ENCODE measurements at regions not wholly inside any gene's neighbourhood (a gene's known extent, or its start where the extent isn't known, plus 50 kb on each side); places are given as distances from the start of the nearest gene placed in this dataset.
"Not testable (repeated sequence)": the region's sequence is repeated elsewhere in the genome, so short reads cannot be mapped to it uniquely, and the experiment has no call there.

- no peak for DNase-seq
Measured at GRCh38 chr11:96940227-96940626, 550.4 kb downstream of the JRKL start.

- DNase-seq, result no peak
Measured at GRCh38 chr11:96942855-96943254, 553.0 kb downstream of the JRKL start.

DNA sequence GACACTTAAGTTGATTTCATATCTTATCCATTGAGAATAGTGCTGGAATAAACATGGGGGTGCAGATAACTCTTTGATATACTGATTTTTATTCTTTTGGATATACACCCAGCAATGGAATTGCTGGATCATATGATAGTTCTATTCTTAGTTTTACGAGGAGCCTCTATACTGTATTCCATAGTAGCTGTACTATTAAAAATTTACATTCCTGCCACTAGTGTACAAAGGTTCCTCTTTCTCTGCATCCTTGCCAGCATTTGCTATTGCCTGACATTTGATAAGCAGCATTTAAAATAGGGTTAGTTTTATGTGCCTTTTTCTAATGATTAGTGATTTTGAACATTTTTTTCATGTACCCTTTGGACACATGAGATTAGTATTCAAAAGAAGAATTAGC lies 554.2 kb downstream of the JRKL start:
- DNase-seq, result no peak

- no peak for DNase-seq
Measured at GRCh38 chr11:96948066-96948465, 558.3 kb downstream of the JRKL start.

DNA sequence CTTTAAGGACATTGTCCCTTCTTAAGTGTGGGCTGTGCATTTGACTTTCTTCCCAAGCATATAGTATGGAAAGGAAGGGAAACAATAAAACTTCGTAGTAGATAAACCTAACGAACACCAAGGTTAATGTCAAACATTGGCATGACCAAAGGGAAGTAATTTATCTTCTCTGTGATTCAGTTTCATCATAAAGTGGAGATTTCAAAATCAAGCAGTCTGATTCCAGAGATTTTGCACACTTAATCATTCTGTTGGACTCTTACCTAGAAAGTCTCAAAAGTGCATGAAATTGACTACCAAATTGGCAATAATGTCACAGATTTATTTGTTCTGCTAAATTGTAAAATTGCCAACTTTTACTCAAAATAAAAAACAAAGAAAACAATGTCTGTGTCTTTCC lies 559.7 kb downstream of the JRKL start:
- DNase-seq, result no peak

DNA sequence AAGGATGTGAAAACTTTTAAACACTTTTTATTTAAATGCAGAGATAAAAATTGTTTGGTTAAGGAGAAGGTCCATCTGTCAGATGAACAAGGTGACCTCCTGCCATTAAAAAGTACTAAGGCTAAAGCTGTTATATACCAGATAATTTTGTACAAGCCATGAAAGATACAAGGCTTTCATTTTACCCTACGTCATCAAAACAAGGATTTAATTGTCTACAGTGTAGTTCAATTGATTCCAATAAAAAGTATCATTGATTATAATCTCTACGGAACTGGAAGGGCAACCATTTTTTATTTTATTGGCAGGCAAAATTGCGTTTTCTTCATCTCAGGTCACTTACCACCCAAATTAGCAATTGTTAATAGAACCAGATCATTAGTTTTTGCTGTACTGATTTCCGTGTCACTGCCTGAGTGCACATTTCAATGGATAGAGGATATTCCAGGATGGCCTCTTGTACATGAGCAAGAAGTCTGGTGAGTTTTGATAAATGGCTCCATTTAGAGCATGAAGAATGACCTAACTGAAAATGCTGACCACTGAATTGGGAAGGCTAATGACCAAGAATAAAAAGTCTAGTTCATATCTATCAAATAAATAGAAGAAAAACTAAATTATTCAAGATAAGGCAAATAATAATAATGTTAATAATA lies 564.9 kb downstream of the JRKL start:
- DNase-seq, result no peak

GRCh38 chr11:96960476-96960875 lies 570.7 kb downstream of the JRKL start:
- no peak for DNase-seq

GRCh38 chr11:96960926-96961325 lies 571.1 kb downstream of the JRKL start:
- DNase-seq, result no peak

DNA sequence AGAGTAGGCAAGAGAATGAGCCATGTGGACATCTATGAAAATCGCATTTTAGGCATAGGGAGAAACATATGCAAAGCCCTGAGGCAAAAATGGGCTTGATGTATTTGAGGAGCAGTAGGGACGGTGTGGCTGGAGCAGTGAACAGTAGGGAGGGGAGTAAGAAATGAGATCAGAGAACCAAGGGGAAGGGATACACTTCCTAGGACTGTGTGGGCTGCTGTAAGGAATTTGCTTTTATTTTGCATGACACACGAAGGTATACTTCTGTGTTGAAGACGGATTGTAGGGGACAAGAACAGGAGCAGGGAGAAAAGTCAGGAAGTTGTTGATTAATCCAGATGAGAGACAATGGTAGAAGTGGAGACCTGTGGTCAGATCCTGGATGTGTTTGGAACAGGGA lies 572.1 kb downstream of the JRKL start:
- DNase-seq, result no peak

GRCh38 chr11:96963375-96963774 lies 573.6 kb downstream of the JRKL start:
- DNase-seq, result no peak

GRCh38 chr11:96964661-96965060 lies 574.8 kb downstream of the JRKL start:
- DNase-seq, result no peak

DNA sequence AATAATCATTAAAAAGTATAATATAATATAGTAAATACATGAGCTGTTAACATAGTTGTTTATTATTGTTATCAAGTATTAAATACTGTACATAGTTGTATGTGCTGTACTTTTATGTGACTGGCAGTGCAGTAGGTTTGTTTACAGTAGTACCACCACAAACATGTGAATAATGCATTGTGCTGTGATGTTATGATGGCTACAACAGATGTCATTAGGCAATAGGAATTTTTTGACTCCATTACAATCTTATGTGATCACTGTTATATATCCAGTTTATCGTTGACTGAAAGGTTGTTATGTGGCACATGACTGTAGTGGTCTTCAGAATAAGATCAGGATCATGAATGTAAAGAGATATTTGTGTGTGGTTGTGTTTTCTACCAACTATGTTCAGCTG lies 577.8 kb downstream of the JRKL start:
- DNase-seq, result no peak

GRCh38 chr11:96969251-96969650 lies 579.4 kb downstream of the JRKL start:
- DNase-seq, result no peak

- no peak for DNase-seq
Measured at GRCh38 chr11:96978751-96979150, 588.9 kb downstream of the JRKL start.

DNA sequence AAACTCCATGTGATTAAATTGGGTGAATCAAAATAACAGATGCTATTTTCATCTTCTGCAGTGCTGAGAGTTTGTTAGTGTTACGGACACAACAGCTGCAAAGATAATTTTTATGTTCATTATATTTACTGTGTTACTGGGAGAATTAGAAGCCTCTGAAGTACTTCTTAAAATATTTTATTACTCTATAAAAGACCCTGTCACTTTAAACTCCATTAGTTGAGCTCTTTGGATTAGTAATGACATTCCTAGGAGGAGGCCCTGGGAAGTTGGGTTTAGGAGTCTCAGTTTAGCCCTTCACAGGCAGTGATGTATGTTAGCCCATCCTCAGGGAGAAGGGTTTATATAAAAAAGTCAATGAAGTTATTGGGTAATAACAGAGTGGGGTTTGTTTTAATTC lies 596.7 kb downstream of the JRKL start:
- DNase-seq, result no peak

DNA sequence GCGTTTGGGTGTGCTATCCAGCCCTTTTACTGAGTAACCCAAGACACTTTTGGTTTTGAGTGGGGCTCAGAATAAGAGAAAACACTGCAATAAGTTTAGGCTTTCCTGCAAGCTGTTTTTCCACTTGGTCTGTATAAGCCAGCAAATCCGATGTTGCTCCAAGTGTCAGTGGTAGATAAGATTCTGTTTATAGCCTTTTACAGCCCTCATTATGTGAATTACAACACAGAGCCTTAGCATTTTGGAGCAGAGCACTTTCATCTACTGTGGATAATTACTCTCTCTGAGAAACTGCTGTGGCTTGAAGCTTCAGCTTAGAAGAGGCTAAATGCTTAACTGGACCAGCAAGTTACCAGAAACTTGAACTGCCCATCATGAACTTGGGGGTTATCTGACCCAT lies 601.1 kb downstream of the JRKL start:
- DNase-seq, result no peak

DNA sequence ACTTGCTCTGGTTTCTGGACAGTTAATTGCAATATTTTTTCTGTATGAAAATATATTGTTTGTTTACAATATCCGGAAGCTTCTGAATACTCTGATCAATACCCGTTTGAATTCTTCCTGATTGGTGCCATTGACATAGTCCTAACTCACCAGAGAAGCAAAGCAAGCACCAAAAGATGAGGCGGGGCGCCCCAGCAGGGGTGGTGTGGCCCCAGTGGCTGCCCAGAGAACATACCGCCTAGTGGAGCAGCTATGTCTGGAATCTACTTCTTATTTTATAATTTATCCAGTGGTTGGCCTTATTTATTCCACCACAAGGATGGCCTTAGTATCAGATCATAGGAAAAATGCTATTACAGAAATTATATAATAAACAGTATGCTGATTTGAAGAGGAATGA lies 610.7 kb downstream of the JRKL start:
- DNase-seq, result no peak

DNA sequence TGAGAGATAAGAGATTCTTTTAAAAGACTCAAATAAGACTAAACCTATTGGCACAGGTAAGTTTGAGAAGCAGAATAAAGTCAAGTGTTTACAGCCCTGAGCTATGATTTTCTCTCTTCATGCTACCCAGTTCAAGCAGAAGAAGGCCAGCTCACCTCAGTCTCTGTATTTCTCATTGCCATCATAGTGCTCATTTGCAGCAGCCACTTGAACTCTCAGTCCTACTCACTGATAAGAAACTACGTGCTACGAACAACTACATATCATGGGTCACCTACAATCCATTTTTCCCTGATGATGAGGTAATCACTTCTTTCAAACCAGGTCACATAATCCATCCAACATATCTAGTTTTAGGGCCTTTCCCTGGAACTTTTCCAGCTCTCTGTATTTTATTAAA lies 617.5 kb downstream of the JRKL start:
- no peak for DNase-seq

GRCh38 chr11:97009613-97010012 lies 619.8 kb downstream of the JRKL start:
- DNase-seq, result no peak

DNA sequence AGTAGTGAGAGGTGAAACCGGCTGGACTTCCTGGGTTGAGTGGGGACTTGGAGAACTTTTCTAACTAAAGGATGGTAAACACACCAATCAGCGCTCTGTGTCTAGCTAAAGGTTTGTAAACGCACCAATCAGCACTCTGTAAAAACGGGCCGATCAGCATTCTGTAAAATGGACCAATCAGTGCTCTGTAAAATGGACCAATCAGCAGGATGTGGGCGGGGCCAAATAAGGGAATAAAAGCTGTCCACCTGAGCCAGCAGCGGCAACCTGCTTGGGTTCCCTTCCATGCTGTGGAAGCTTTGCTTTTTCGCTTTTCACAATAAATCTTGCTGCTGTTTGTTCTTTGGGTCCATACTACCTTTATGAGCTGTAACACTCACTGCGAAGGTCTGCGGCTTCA lies 621.2 kb downstream of the JRKL start:
- DNase-seq, result not testable (repeated sequence)

DNA sequence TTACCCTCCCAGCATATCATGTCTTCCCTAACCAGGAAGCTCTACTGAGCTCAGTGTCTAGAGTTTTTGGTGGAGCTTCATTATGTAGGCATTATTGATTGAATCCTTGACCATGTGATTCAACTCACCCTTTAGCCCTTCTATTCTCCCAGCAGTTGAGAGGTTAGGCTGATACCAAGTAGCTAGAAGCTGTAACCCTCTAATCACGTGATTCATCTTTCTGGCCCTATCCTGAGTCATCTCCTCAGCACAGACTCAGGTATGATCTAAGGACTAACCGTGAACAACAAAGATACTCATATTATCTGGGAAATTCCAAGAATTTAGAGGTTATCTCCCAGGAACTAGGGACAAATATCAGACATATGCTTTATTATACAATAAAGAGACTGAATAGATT lies 625.5 kb downstream of the JRKL start:
- no peak for DNase-seq

DNA sequence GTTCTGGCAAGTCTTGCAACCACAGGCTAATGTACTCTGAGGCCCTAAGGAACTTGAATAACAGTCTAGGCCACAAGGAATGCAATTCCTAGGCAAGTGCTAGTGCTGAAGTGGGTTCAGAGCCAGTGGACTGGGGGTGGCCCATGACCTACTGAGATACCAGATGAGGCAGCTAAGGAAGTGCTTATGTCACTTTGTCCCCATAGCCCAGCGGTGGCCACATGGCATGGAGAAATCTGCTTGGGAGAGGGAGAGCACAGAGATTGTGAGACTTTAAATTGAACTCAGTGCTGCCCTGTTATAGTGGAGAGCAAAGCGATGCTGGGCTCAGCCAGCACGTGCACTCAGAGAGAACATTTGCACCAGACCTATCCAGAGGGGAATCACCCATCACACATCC lies 629.5 kb downstream of the JRKL start:
- DNase-seq, result no peak

GRCh38 chr11:97019754-97020153 lies 629.9 kb downstream of the JRKL start:
- DNase-seq, result no peak

DNA sequence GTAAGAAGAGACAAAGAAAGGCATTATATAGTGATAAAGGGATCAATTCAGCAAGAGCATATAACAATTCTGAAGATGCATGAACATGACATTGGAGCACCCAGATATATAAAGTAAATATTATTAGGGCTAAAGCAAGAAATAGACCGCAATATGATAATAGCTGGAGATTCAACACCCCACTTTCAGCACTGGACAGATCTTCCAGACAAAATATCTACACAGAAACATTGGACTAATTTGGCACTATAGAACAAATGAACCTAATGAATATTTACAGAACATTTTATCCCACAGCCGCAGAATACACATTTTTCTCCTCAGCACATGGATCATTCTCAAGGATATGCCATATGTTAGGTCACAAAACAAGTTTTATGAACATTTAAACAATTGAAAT lies 633.1 kb downstream of the JRKL start:
- no peak for DNase-seq

- no peak for DNase-seq
Measured at GRCh38 chr11:97028836-97029406, 639.1 kb downstream of the JRKL start.
